ENCODE measurements at regions not wholly inside any gene's neighbourhood (a gene's known extent, or its start where the extent isn't known, plus 50 kb on each side); places are given as distances from the start of the nearest gene placed in this dataset.

DNA sequence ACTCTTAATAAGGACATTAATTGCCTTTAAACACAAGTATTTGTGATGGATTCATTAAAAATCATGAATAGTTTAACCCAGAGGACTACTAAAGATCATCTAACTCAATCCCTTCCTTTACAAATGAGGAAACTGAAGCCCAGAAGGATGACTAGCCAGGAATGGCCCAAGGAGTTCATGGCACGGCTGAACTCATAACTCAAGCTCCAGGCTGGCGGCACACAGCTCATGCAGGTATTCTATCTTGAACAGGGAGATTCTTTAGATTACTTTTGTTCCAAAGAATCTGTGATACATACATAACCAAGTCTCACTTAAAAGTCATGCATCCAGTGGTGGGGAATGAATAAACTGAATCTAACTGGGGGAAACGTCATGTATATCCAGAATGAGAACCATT is 495.5 kb downstream of the ACTL7B start:
- Histone ChIP-seq H3K27me3 (ENCODE audit: insufficient read depth, low read length) (no peaks in the 10 kb centered on the region), H3K27ac (ENCODE audit: low read depth, low read length) (no peak overlapping the region), H4K20me1 (ENCODE audit: insufficient read depth) (no peaks in the 10 kb centered on the region), H2AFZ (ENCODE audit: low read depth, low read length, poor library complexity, severe bottlenecking) (no peak overlapping the region), H3K9me2 (ENCODE audit: insufficient read depth) (no peaks in the 10 kb centered on the region), H3K79me2 (ENCODE audit: insufficient read depth, low read length) (no peaks in the 10 kb centered on the region), H3K4me1 (ENCODE audit: control insufficient read depth in 1 of 2, insufficient read depth in 2 of 2, low read length in 2 of 2) (no peaks in the 10 kb centered on the region), H3K9ac (ENCODE audit: low read length) (no peak overlapping the region), H3K4me3 (replicated peaks in 1 of 2; ENCODE audit: low read depth in 1 of 2, low read length in 2 of 2) (no peak overlapping the region), H3K4me2 (ENCODE audit: low read length) (no peak overlapping the region), H3K36me3 (ENCODE audit: control insufficient read depth in 1 of 2, insufficient read depth in 2 of 2, low read length in 2 of 2) (no peaks in the 10 kb centered on the region), H3K9me3 (ENCODE audit: control insufficient read depth in 1 of 2, insufficient read depth in 1 of 2, low read depth in 1 of 2, low read length in 2 of 2) (no peaks in the 10 kb centered on the region)
- DNase-seq (ENCODE audit: low read depth, low spot score) (no peak), ATAC-seq (no peak)
- no peak for TF ChIP-seq POLR2AphosphoS5 (IDR thresholded peaks at IDR 0.05; ENCODE audit: low read depth, low read length)
- TF ChIP-seq POLR2A (IDR thresholded peaks at IDR 0.05; ENCODE audit: borderline replicate concordance, extremely low read depth, insufficient read depth, insufficient read length), result no peak
- no peak for TF ChIP-seq TCF7L2 (IDR thresholded peaks at IDR 0.05; ENCODE audit: borderline replicate concordance, extremely low read depth, insufficient read depth, insufficient read length)
- no peak for TF ChIP-seq ATF3 (IDR thresholded peaks at IDR 0.05)
- intact Hi-C loops (cut with micrococcal nuclease), result loop anchor here (10.0 kb wide), 1 partner anchor 56 kb away; no protein-coding TSS in a partner anchor
- POLR2A ChIA-PET, result no interaction called here
- CTCF ChIA-PET, result no interaction called here
- no TSS peak for BruUV-seq (replicated peaks)
- RAD21 ChIA-PET (ENCODE audit: low non-redundant PET in 1 of 2, low total read pairs in 2 of 2, uncharacterized antibody in 2 of 2, unreplicated experiment in 2 of 2), result no interaction called here

- Histone ChIP-seq H3K4me2 (ENCODE audit: low read length) (no peak overlapping the region), H3K27ac (ENCODE audit: low read depth, low read length) (no peak overlapping the region), H3K27me3 (ENCODE audit: insufficient read depth, low read length) (no peaks in the 10 kb centered on the region), H3K9ac (ENCODE audit: low read length) (no peak overlapping the region), H3K4me3 (replicated peaks in 1 of 2; ENCODE audit: low read depth in 1 of 2, low read length in 2 of 2) (no peak overlapping the region), H3K4me1 (ENCODE audit: control insufficient read depth in 1 of 2, insufficient read depth in 2 of 2, low read length in 2 of 2) (no peaks in the 10 kb centered on the region), H3K9me3 (ENCODE audit: control insufficient read depth in 1 of 2, insufficient read depth in 1 of 2, low read depth in 1 of 2, low read length in 2 of 2) (no peaks in the 10 kb centered on the region), H3K79me2 (ENCODE audit: insufficient read depth, low read length) (no peaks in the 10 kb centered on the region), H3K9me2 (ENCODE audit: insufficient read depth) (no peaks in the 10 kb centered on the region), H3K36me3 (ENCODE audit: control insufficient read depth in 1 of 2, insufficient read depth in 2 of 2, low read length in 2 of 2) (no peaks in the 10 kb centered on the region), H2AFZ (ENCODE audit: low read depth, low read length, poor library complexity, severe bottlenecking) (no peak overlapping the region), H4K20me1 (ENCODE audit: insufficient read depth) (no peaks in the 10 kb centered on the region)
- TF ChIP-seq MAX (IDR thresholded peaks at IDR 0.05) (no peak), ATF3 (IDR thresholded peaks at IDR 0.05) (no peak), SIN3A (IDR thresholded peaks at IDR 0.05; ENCODE audit: low read depth) (no peak), CTCF (IDR thresholded peaks at IDR 0.05 in 2 of 3, conservative IDR thresholded peaks at IDR 0.05 in 1 of 3; ENCODE audit: borderline replicate concordance in 1 of 3, insufficient read depth in 1 of 3, low read depth in 2 of 3, low read length in 2 of 3) (no peak), SRF (IDR thresholded peaks at IDR 0.05; ENCODE audit: low read depth) (no peak), EGR1 (IDR thresholded peaks at IDR 0.05; ENCODE audit: low read depth) (no peak), ZFX (IDR thresholded peaks at IDR 0.05) (no peak), YY1 (IDR thresholded peaks at IDR 0.05; ENCODE audit: extremely low read depth, insufficient replicate concordance, low read depth, low read length) (no peak)
- TF ChIP-seq, protein P1, sequence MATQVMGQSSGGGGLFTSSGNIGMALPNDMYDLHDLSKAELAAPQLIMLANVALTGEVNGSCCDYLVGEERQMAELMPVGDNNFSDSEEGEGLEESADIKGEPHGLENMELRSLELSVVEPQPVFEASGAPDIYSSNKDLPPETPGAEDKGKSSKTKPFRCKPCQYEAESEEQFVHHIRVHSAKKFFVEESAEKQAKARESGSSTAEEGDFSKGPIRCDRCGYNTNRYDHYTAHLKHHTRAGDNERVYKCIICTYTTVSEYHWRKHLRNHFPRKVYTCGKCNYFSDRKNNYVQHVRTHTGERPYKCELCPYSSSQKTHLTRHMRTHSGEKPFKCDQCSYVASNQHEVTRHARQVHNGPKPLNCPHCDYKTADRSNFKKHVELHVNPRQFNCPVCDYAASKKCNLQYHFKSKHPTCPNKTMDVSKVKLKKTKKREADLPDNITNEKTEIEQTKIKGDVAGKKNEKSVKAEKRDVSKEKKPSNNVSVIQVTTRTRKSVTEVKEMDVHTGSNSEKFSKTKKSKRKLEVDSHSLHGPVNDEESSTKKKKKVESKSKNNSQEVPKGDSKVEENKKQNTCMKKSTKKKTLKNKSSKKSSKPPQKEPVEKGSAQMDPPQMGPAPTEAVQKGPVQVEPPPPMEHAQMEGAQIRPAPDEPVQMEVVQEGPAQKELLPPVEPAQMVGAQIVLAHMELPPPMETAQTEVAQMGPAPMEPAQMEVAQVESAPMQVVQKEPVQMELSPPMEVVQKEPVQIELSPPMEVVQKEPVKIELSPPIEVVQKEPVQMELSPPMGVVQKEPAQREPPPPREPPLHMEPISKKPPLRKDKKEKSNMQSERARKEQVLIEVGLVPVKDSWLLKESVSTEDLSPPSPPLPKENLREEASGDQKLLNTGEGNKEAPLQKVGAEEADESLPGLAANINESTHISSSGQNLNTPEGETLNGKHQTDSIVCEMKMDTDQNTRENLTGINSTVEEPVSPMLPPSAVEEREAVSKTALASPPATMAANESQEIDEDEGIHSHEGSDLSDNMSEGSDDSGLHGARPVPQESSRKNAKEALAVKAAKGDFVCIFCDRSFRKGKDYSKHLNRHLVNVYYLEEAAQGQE (IDR thresholded peaks at IDR 0.05; ENCODE audit: low read depth), result no peak
- no TSS peak for BruUV-seq (replicated peaks)
- ChIA-PET POLR2A (no interaction called here), RAD21 (ENCODE audit: low non-redundant PET in 1 of 2, low total read pairs in 2 of 2, uncharacterized antibody in 2 of 2, unreplicated experiment in 2 of 2) (no interaction called here), CTCF (no interaction called here)
- intact Hi-C loops (cut with micrococcal nuclease), result no loop called here
- no peak for DNase-seq (ENCODE audit: low read depth, low spot score)
- ATAC-seq, result no peak
Observed at GRCh38 chr9:108356806-108357205, 499.0 kb downstream of the ACTL7B start.

All from HCT116 (cell line).